ENCODE measurements at regions not wholly inside any gene's neighbourhood (a gene's known extent, or its start where the extent isn't known, plus 50 kb on each side); places are given as distances from the start of the nearest gene placed in this dataset.
"Not testable (repeated sequence)": the region's sequence is repeated elsewhere in the genome, so short reads cannot be mapped to it uniquely, and the experiment has no call there.

GRCh38 chr4:126451237-126451873, 1136.6 kb downstream of the FAT4 start:
- no peak for DNase-seq

GRCh38 chr4:126455865-126456264, 1141.1 kb downstream of the FAT4 start:
- no peak for DNase-seq

- DNase-seq = no peak
Measured at GRCh38 chr4:126458993-126459392, 1144.2 kb downstream of the FAT4 start.

- no peak for DNase-seq
Measured at GRCh38 chr4:126465341-126465740, 1150.6 kb downstream of the FAT4 start.

- DNase-seq = no peak
Measured at GRCh38 chr4:126466848-126467247, 1152.1 kb downstream of the FAT4 start.

GRCh38 chr4:126468144-126468543, 1153.4 kb downstream of the FAT4 start:
- no peak for DNase-seq

- no peak for DNase-seq
Measured at GRCh38 chr4:126470862-126471261, 1156.1 kb downstream of the FAT4 start.

- DNase-seq = no peak
Measured at GRCh38 chr4:126475730-126476129, 1157.0 kb upstream of the INTU start.

- DNase-seq = no peak
Measured at GRCh38 chr4:126479709-126480108, 1153.0 kb upstream of the INTU start.

- no peak for DNase-seq
Measured at GRCh38 chr4:126482311-126482710, 1150.4 kb upstream of the INTU start.

- DNase-seq = no peak
Measured at GRCh38 chr4:126486377-126486776, 1146.4 kb upstream of the INTU start.

GRCh38 chr4:126489826-126490463, 1142.8 kb upstream of the INTU start:
- no peak for DNase-seq

GRCh38 chr4:126495163-126495752, 1137.5 kb upstream of the INTU start:
- DNase-seq = no peak

GRCh38 chr4:126512979-126513378, 1119.8 kb upstream of the INTU start:
- no peak for DNase-seq

GRCh38 chr4:126513596-126513995, 1119.2 kb upstream of the INTU start:
- no peak for DNase-seq

GRCh38 chr4:126520731-126521130, 1112.0 kb upstream of the INTU start:
- DNase-seq = no peak

GRCh38 chr4:126525400-126525799, 1107.4 kb upstream of the INTU start:
- DNase-seq = not testable (repeated sequence)

- no peak for DNase-seq
Measured at GRCh38 chr4:126526335-126526734, 1106.4 kb upstream of the INTU start.

- DNase-seq = no peak
Measured at GRCh38 chr4:126529997-126530396, 1102.8 kb upstream of the INTU start.

- DNase-seq = no peak
Measured at GRCh38 chr4:126530996-126531585, 1101.7 kb upstream of the INTU start.

GRCh38 chr4:126532527-126532926, 1100.2 kb upstream of the INTU start:
- DNase-seq = no peak

- DNase-seq = no peak
Measured at GRCh38 chr4:126533146-126533805, 1099.5 kb upstream of the INTU start.

GRCh38 chr4:126539771-126540170, 1093.0 kb upstream of the INTU start:
- DNase-seq = no peak

- no peak for DNase-seq
Measured at GRCh38 chr4:126541820-126542219, 1090.9 kb upstream of the INTU start.

Measured in DMS153 (cell line).